ACC112 (cell line): ENCODE measurements at regions not wholly inside any gene's neighbourhood (a gene's known extent, or its start where the extent isn't known, plus 50 kb on each side); places are given as distances from the start of the nearest gene placed in this dataset.

Source experiments
- H2AFZ ChIP-seq: fragments of 200-600 bp; sonication (generic); one replicate; pipeline ENCODE4 v1.6.0; 2017; ENCODE audit warnings: antibody characterized with exemption, low read length; ENCODE audit not compliant: unreplicated experiment
- H3K27ac ChIP-seq: fragments of 200-600 bp; sonication (generic); 2 replicates; pipeline ENCODE4 v1.5.1; 2014; ENCODE audit warnings: low read depth, mild to moderate bottlenecking, antibody characterized with exemption, low read length, moderate library complexity
- H3K27me3 ChIP-seq: fragments of 200-600 bp; sonication (generic); 2 replicates; pipeline ENCODE4 v1.6.1; 2014; ENCODE audit warnings: mild to moderate bottlenecking, antibody characterized with exemption, low read length, moderate library complexity, mixed read lengths; ENCODE audit not compliant: insufficient read depth
- H3K36me3 ChIP-seq: fragments of 200-600 bp; sonication (generic); 2 replicates; pipeline ENCODE4 v1.6.1; 2016; ENCODE audit warnings: mild to moderate bottlenecking, antibody characterized with exemption, low read length, moderate library complexity, mixed read lengths; ENCODE audit not compliant: insufficient read depth
- H3K4me1 ChIP-seq: fragments of 200-600 bp; sonication (generic); one replicate; pipeline ENCODE4 v1.6.1; 2016; ENCODE audit warnings: low read length, mixed read lengths; ENCODE audit not compliant: insufficient read depth, unreplicated experiment, control insufficient read depth
- H3K4me3 ChIP-seq: fragments of 200-600 bp; sonication (generic); 2 replicates; pipeline ENCODE4 v1.5.1; 2014; ENCODE audit warnings: mild to moderate bottlenecking, low read depth, low read length
- H3K79me2 ChIP-seq: fragments of 200-600 bp; sonication (generic); one replicate; pipeline ENCODE4 v1.6.0; 2016; ENCODE audit warnings: low read length; ENCODE audit not compliant: control insufficient read depth, unreplicated experiment, insufficient read depth

- H2AFZ ChIP-seq: no peak overlapping the region
- no peaks in the 10 kb centered on the region for H3K36me3 ChIP-seq
- H3K27me3 ChIP-seq: no peaks in the 10 kb centered on the region
- no peaks in the 10 kb centered on the region for H3K79me2 ChIP-seq
- H3K4me3 ChIP-seq: no peak overlapping the region
- H3K4me1 ChIP-seq: no peaks in the 10 kb centered on the region
- H3K27ac ChIP-seq: no peak overlapping the region
Measured at GRCh38 chr12:87388376-87388775, 640.8 kb downstream of the C12orf50 start.

GRCh38 chr12:87385322-87385721 is 643.9 kb downstream of the C12orf50 start:
- Histone ChIP-seq H3K79me2 (no peaks in the 10 kb centered on the region), H3K36me3 (no peaks in the 10 kb centered on the region), H3K27me3 (no peaks in the 10 kb centered on the region), H2AFZ (no peak overlapping the region), H3K4me3 (no peak overlapping the region), H3K4me1 (no peaks in the 10 kb centered on the region), H3K27ac (no peak overlapping the region)

GRCh38 chr12:87384226-87384625 is 645.0 kb downstream of the C12orf50 start:
- no peaks in the 10 kb centered on the region for H3K27me3 ChIP-seq
- no peak overlapping the region for H2AFZ ChIP-seq
- no peak overlapping the region for H3K4me3 ChIP-seq

GRCh38 chr12:87383680-87384079 is 645.5 kb downstream of the C12orf50 start:
- H3K4me3 ChIP-seq: no peak overlapping the region
- no peaks in the 10 kb centered on the region for H3K79me2 ChIP-seq
- no peaks in the 10 kb centered on the region for H3K27me3 ChIP-seq

More at GRCh38 chr12:87384226-87384625, 645.0 kb downstream of the C12orf50 start:
- Histone ChIP-seq H3K36me3 (no peaks in the 10 kb centered on the region), H3K27ac (no peak overlapping the region), H3K79me2 (no peaks in the 10 kb centered on the region), H3K4me1 (no peaks in the 10 kb centered on the region)

GRCh38 chr12:87382959-87383566 is 646.1 kb downstream of the C12orf50 start:
- Histone ChIP-seq H3K36me3 (no peaks in the 10 kb centered on the region), H3K4me3 (no peak overlapping the region), H3K27ac (no peak overlapping the region), H3K27me3 (no peaks in the 10 kb centered on the region), H3K4me1 (no peaks in the 10 kb centered on the region), H2AFZ (no peak overlapping the region), H3K79me2 (no peaks in the 10 kb centered on the region)

More at GRCh38 chr12:87383680-87384079, 645.5 kb downstream of the C12orf50 start:
- Histone ChIP-seq H3K4me1 (no peaks in the 10 kb centered on the region), H3K27ac (no peak overlapping the region), H2AFZ (no peak overlapping the region), H3K36me3 (no peaks in the 10 kb centered on the region)

GRCh38 chr12:87382436-87382835 is 646.8 kb downstream of the C12orf50 start:
- H3K27me3 ChIP-seq: no peaks in the 10 kb centered on the region
- H3K79me2 ChIP-seq: no peaks in the 10 kb centered on the region

GRCh38 chr12:87381742-87382141 is 647.5 kb downstream of the C12orf50 start:
- Histone ChIP-seq H3K36me3 (no peaks in the 10 kb centered on the region), H3K4me3 (no peak overlapping the region), H3K79me2 (no peaks in the 10 kb centered on the region), H3K27me3 (no peaks in the 10 kb centered on the region), H3K4me1 (no peaks in the 10 kb centered on the region), H3K27ac (no peak overlapping the region), H2AFZ (no peak overlapping the region)

More at GRCh38 chr12:87382436-87382835, 646.8 kb downstream of the C12orf50 start:
- H3K27ac ChIP-seq: no peak overlapping the region
- no peak overlapping the region for H2AFZ ChIP-seq
- no peaks in the 10 kb centered on the region for H3K36me3 ChIP-seq
- no peak overlapping the region for H3K4me3 ChIP-seq
- no peaks in the 10 kb centered on the region for H3K4me1 ChIP-seq

- Histone ChIP-seq H3K27me3 (no peaks in the 10 kb centered on the region), H3K4me1 (no peaks in the 10 kb centered on the region), H2AFZ (no peak overlapping the region), H3K4me3 (no peak overlapping the region), H3K79me2 (no peaks in the 10 kb centered on the region), H3K36me3 (no peaks in the 10 kb centered on the region), H3K27ac (no peak overlapping the region)
Measured at GRCh38 chr12:87378526-87378925, 650.7 kb downstream of the C12orf50 start.

GRCh38 chr12:87376722-87377121 is 652.5 kb downstream of the C12orf50 start:
- Histone ChIP-seq H3K27me3 (no peaks in the 10 kb centered on the region), H3K4me3 (no peak overlapping the region), H3K36me3 (no peaks in the 10 kb centered on the region), H3K4me1 (no peaks in the 10 kb centered on the region), H3K27ac (no peak overlapping the region), H2AFZ (no peak overlapping the region), H3K79me2 (no peaks in the 10 kb centered on the region)

GRCh38 chr12:87369161-87369560 is 660.0 kb downstream of the C12orf50 start:
- H3K4me3 ChIP-seq: no peak overlapping the region
- H3K79me2 ChIP-seq: no peaks in the 10 kb centered on the region
- H2AFZ ChIP-seq: no peak overlapping the region
- H3K27ac ChIP-seq: no peak overlapping the region
- H3K27me3 ChIP-seq: no peaks in the 10 kb centered on the region
- no peaks in the 10 kb centered on the region for H3K36me3 ChIP-seq
- H3K4me1 ChIP-seq: no peaks in the 10 kb centered on the region

GRCh38 chr12:87368259-87368658 is 660.9 kb downstream of the C12orf50 start:
- Histone ChIP-seq H3K4me3 (no peak overlapping the region), H3K79me2 (no peaks in the 10 kb centered on the region), H2AFZ (no peak overlapping the region), H3K27ac (no peak overlapping the region), H3K4me1 (no peaks in the 10 kb centered on the region), H3K36me3 (no peaks in the 10 kb centered on the region), H3K27me3 (no peaks in the 10 kb centered on the region)
